Neural cell (in vitro differentiated cells): ENCODE measurements at regions not wholly inside any gene's neighbourhood (a gene's known extent, or its start where the extent isn't known, plus 50 kb on each side); places are given as distances from the start of the nearest gene placed in this dataset.

ENCODE experiments used
- EP300 ChIP-seq: fragments of 450-650 bp; conservative IDR thresholded peaks from 2 replicates; pipeline ENCODE4 v1.6.1; 2014; ENCODE audit warnings: antibody characterized with exemption, mild to moderate bottlenecking, moderate library complexity; ENCODE audit not compliant: poor library complexity, severe bottlenecking
- EZH2 ChIP-seq: fragments of 200-600, 300-800 bp; shearing (Covaris generic), sonication (generic); IDR thresholded peaks from 2 replicates; pipeline ENCODE4 v1.6.1; 2014; ENCODE audit warnings: antibody characterized with exemption, low read length, borderline replicate concordance, mild to moderate bottlenecking; ENCODE audit not compliant: insufficient read depth, poor library complexity, severe bottlenecking
- MXI1 ChIP-seq: fragments of 450-650 bp; conservative IDR thresholded peaks from 2 replicates; pipeline ENCODE4 v1.6.1; 2014; ENCODE audit warnings: antibody characterized with exemption, mild to moderate bottlenecking; ENCODE audit not compliant: poor library complexity, severe bottlenecking
- POLR2AphosphoS5 ChIP-seq: IDR thresholded peaks from 2 replicates; pipeline ENCODE4 v1.6.1; 2012
- RAD21 ChIP-seq: fragments of 450-650 bp; conservative IDR thresholded peaks from 2 replicates; pipeline ENCODE4 v1.6.1; 2014; ENCODE audit warnings: antibody characterized with exemption, mild to moderate bottlenecking, moderate library complexity
- SMC3 ChIP-seq: fragments of 450-650 bp; conservative IDR thresholded peaks from 2 replicates; pipeline ENCODE4 v1.6.1; 2014; ENCODE audit warnings: antibody characterized with exemption, mild to moderate bottlenecking, moderate library complexity; ENCODE audit not compliant: poor library complexity
- TAF1 ChIP-seq: IDR thresholded peaks from 2 replicates; pipeline ENCODE4 v1.6.1; 2012; ENCODE audit warnings: low read depth
- TF ChIP-seq, protein P1 (sequence below): fragments of 450-650 bp; IDR thresholded peaks from 2 replicates; pipeline ENCODE4 v1.5.1; 2014; ENCODE audit warnings: antibody characterized with exemption, mild to moderate bottlenecking, moderate library complexity; ENCODE audit not compliant: poor library complexity, severe bottlenecking
- TF ChIP-seq, protein P2 (sequence below): IDR thresholded peaks from 2 replicates; pipeline ENCODE4 v1.6.1; 2012; ENCODE audit warnings: borderline replicate concordance

DNA sequence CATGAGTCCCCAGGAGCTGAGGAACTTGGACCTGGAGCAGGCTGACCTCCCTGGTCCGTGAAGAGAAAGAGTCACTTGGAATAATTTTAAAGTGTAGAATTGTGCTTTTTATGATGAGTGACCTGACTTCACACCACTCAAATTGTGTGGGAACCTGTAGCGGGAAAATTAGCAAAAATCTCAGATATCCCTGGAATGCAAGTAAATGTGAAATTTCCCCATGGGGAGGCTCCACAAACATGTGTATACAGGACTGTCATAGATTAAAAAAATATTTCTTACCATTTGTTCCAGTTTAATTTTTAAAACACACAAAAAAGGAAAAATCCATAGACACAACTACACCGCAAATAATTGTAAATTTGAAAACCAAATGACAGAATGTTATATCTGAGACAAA lies 1079.6 kb upstream of the PABPC4L start:
- no peak for TF ChIP-seq POLR2AphosphoS5
- no peak for TF ChIP-seq EP300
- TF ChIP-seq, protein P1, sequence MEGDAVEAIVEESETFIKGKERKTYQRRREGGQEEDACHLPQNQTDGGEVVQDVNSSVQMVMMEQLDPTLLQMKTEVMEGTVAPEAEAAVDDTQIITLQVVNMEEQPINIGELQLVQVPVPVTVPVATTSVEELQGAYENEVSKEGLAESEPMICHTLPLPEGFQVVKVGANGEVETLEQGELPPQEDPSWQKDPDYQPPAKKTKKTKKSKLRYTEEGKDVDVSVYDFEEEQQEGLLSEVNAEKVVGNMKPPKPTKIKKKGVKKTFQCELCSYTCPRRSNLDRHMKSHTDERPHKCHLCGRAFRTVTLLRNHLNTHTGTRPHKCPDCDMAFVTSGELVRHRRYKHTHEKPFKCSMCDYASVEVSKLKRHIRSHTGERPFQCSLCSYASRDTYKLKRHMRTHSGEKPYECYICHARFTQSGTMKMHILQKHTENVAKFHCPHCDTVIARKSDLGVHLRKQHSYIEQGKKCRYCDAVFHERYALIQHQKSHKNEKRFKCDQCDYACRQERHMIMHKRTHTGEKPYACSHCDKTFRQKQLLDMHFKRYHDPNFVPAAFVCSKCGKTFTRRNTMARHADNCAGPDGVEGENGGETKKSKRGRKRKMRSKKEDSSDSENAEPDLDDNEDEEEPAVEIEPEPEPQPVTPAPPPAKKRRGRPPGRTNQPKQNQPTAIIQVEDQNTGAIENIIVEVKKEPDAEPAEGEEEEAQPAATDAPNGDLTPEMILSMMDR = no peak
- TF ChIP-seq EZH2 = no peak
- TF ChIP-seq RAD21 = no peak
- TF ChIP-seq TAF1 = no peak
- no peak for TF ChIP-seq SMC3
- TF ChIP-seq, protein P2, sequence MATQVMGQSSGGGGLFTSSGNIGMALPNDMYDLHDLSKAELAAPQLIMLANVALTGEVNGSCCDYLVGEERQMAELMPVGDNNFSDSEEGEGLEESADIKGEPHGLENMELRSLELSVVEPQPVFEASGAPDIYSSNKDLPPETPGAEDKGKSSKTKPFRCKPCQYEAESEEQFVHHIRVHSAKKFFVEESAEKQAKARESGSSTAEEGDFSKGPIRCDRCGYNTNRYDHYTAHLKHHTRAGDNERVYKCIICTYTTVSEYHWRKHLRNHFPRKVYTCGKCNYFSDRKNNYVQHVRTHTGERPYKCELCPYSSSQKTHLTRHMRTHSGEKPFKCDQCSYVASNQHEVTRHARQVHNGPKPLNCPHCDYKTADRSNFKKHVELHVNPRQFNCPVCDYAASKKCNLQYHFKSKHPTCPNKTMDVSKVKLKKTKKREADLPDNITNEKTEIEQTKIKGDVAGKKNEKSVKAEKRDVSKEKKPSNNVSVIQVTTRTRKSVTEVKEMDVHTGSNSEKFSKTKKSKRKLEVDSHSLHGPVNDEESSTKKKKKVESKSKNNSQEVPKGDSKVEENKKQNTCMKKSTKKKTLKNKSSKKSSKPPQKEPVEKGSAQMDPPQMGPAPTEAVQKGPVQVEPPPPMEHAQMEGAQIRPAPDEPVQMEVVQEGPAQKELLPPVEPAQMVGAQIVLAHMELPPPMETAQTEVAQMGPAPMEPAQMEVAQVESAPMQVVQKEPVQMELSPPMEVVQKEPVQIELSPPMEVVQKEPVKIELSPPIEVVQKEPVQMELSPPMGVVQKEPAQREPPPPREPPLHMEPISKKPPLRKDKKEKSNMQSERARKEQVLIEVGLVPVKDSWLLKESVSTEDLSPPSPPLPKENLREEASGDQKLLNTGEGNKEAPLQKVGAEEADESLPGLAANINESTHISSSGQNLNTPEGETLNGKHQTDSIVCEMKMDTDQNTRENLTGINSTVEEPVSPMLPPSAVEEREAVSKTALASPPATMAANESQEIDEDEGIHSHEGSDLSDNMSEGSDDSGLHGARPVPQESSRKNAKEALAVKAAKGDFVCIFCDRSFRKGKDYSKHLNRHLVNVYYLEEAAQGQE = no peak
- TF ChIP-seq MXI1 = no peak
